KMS-11 (cell line): ENCODE measurements at regions not wholly inside any gene's neighbourhood (a gene's known extent, or its start where the extent isn't known, plus 50 kb on each side); places are given as distances from the start of the nearest gene placed in this dataset.

Source experiments
- H2AFZ ChIP-seq: fragments of 200-600 bp; sonication (generic); 2 replicates; pipeline ENCODE4 v1.6.1; 2016; ENCODE audit warnings: antibody characterized with exemption, mixed run types, low read depth
- H3K27ac ChIP-seq: fragments of 200-600 bp; sonication (generic); 2 replicates; pipeline ENCODE4 v1.6.1; 2016; ENCODE audit warnings: mild to moderate bottlenecking, mixed run types
- H3K27me3 ChIP-seq: fragments of 200-600 bp; sonication (generic); 2 replicates; pipeline ENCODE4 v1.6.1; 2017; ENCODE audit warnings: mild to moderate bottlenecking, low read depth, mixed run types, moderate library complexity; ENCODE audit not compliant: insufficient read depth
- H3K36me3 ChIP-seq: fragments of 200-600 bp; sonication (generic); 2 replicates; pipeline ENCODE4 v1.6.1; 2017; ENCODE audit warnings: mild to moderate bottlenecking, mixed run types; ENCODE audit not compliant: insufficient read depth
- H3K4me1 ChIP-seq: fragments of 200-600 bp; sonication (generic); 2 replicates; pipeline ENCODE4 v1.6.1; 2016; ENCODE audit warnings: mild to moderate bottlenecking, low read depth, mixed run types; ENCODE audit not compliant: poor library complexity, severe bottlenecking
- H3K4me2 ChIP-seq: fragments of 200-600 bp; sonication (generic); 2 replicates; pipeline ENCODE4 v1.7.0; 2016; ENCODE audit warnings: mild to moderate bottlenecking, mixed run types
- H3K4me3 ChIP-seq: fragments of 200-600 bp; sonication (generic); IDR thresholded peaks from 2 replicates; pipeline ENCODE4 v1.6.1; 2017; ENCODE audit warnings: low read depth, low read length, mixed read lengths; ENCODE audit not compliant: insufficient read depth
- H3K79me2 ChIP-seq: fragments of 200-600 bp; sonication (generic); 2 replicates; pipeline ENCODE4 v1.6.1; 2016; ENCODE audit warnings: low read depth, mixed run types; ENCODE audit not compliant: insufficient read depth
- H3K9ac ChIP-seq: fragments of 200-600 bp; sonication (generic); 2 replicates; pipeline ENCODE4 v1.6.1; 2016; ENCODE audit warnings: mild to moderate bottlenecking, mixed run types
- H4K20me1 ChIP-seq: fragments of 200-600 bp; sonication (generic); 2 replicates; pipeline ENCODE4 v1.6.1; 2016; ENCODE audit warnings: mild to moderate bottlenecking, mixed run types; ENCODE audit not compliant: insufficient read depth
- CTCF ChIP-seq: fragments of 200-600 bp; sonication (generic); conservative IDR thresholded peaks from 2 replicates; pipeline ENCODE4 v1.6.1; 2017; ENCODE audit warnings: low read depth, mild to moderate bottlenecking, antibody characterized with exemption, low read length, moderate library complexity, mixed read lengths

- Histone ChIP-seq H3K9ac (no peak overlapping the region), H3K4me3 (no peak overlapping the region), H3K36me3 (no peaks in the 10 kb centered on the region), H3K27me3 (no peaks in the 10 kb centered on the region), H3K4me2 (no peak overlapping the region), H3K79me2 (no peaks in the 10 kb centered on the region), H2AFZ (no peak overlapping the region), H3K4me1 (no peaks in the 10 kb centered on the region), H3K27ac (no peak overlapping the region), H4K20me1 (no peaks in the 10 kb centered on the region)
- no peak for TF ChIP-seq CTCF
Measured at GRCh38 chr2:215554689-215555498, 119.0 kb upstream of the FN1 start.

GRCh38 chr2:215553946-215554345 is 118.1 kb upstream of the FN1 start:
- Histone ChIP-seq H2AFZ (no peak overlapping the region), H3K9ac (no peak overlapping the region), H3K4me3 (no peak overlapping the region), H3K27me3 (no peaks in the 10 kb centered on the region), H3K4me2 (no peak overlapping the region), H3K4me1 (no peaks in the 10 kb centered on the region), H4K20me1 (no peaks in the 10 kb centered on the region), H3K27ac (no peak overlapping the region), H3K79me2 (no peaks in the 10 kb centered on the region), H3K36me3 (no peaks in the 10 kb centered on the region)
- no peak for TF ChIP-seq CTCF

GRCh38 chr2:215552144-215552580 is 116.3 kb upstream of the FN1 start:
- Histone ChIP-seq H3K79me2 (no peaks in the 10 kb centered on the region), H3K4me1 (no peaks in the 10 kb centered on the region), H3K36me3 (no peaks in the 10 kb centered on the region), H3K27ac (no peak overlapping the region), H3K27me3 (no peaks in the 10 kb centered on the region), H3K9ac (no peak overlapping the region), H4K20me1 (no peaks in the 10 kb centered on the region), H3K4me2 (no peak overlapping the region), H3K4me3 (no peak overlapping the region), H2AFZ (no peak overlapping the region)
- TF ChIP-seq CTCF: no peak

GRCh38 chr2:215550331-215550730 is 114.5 kb upstream of the FN1 start:
- Histone ChIP-seq H3K36me3 (no peaks in the 10 kb centered on the region), H3K4me1 (no peaks in the 10 kb centered on the region), H3K27me3 (no peaks in the 10 kb centered on the region), H3K4me3 (no peak overlapping the region), H3K9ac (no peak overlapping the region), H3K79me2 (no peaks in the 10 kb centered on the region), H4K20me1 (no peaks in the 10 kb centered on the region), H3K4me2 (no peak overlapping the region), H2AFZ (no peak overlapping the region), H3K27ac (no peak overlapping the region)
- no peak for TF ChIP-seq CTCF
